K562 (cell line): ENCODE measurements at regions not wholly inside any gene's neighbourhood (a gene's known extent, or its start where the extent isn't known, plus 50 kb on each side); places are given as distances from the start of the nearest gene placed in this dataset.

Experiments used
- DMBX1 ChIP-seq: fragments of 250-450 bp; sonication (Bioruptor Pico); IDR thresholded peaks from 2 replicates; pipeline ENCODE4 v1.8.0; 2022; ENCODE audit warnings: inconsistent platforms, mild to moderate bottlenecking, moderate library complexity, borderline replicate concordance
- EP300 ChIP-seq: IDR thresholded peaks from 2 replicates; pipeline ENCODE4 v1.6.1; 2012; ENCODE audit warnings: low read length, improper control_type of control experiment
- FOXK2 ChIP-seq, 2 experiments: fragments of 450-650 bp; IDR thresholded peaks in 1 of 2; conservative IDR thresholded peaks in 1 of 2; 2 replicates each; pipeline ENCODE4 v1.6.1; 2016; ENCODE audit warnings: low read depth in 2 of 2, mild to moderate bottlenecking in 1 of 2
- MAFF ChIP-seq: IDR thresholded peaks from 2 replicates; pipeline ENCODE4 v1.6.1; 2012; ENCODE audit warnings: low read length, improper control_type of control experiment
- PHF8 ChIP-seq: fragments of 200-600 bp; sonication (generic); IDR thresholded peaks from 2 replicates; pipeline ENCODE4 v1.6.1; 2012; ENCODE audit warnings: mixed run types, mild to moderate bottlenecking, inconsistent platforms, low read length, moderate library complexity, borderline replicate concordance
- POLR2A ChIP-seq: fragments of 450-650 bp; conservative IDR thresholded peaks from 2 replicates; pipeline ENCODE4 v1.6.1; 2016
- TCF7 ChIP-seq: sonication (generic); IDR thresholded peaks from 2 replicates; pipeline ENCODE4 v1.6.1; 2016; ENCODE audit warnings: antibody characterized with exemption, borderline replicate concordance
- ZNF12 ChIP-seq: sonication (generic); formaldehyde crosslinking; IDR thresholded peaks from 2 replicates; pipeline ENCODE4 v1.4.0; 2020; ENCODE audit warnings: mild to moderate bottlenecking, missing genetic modification reagents
- ZNF764 ChIP-seq: fragments of 250-450 bp; sonication (Bioruptor Pico); IDR thresholded peaks from 2 replicates; pipeline ENCODE4 v1.4.0; 2020; ENCODE audit warnings: low read depth, mild to moderate bottlenecking, moderate library complexity
- TF ChIP-seq, protein P1 (sequence below), 3 experiments: IDR thresholded peaks in 2 of 3; conservative IDR thresholded peaks in 1 of 3; 2 replicates each; pipeline ENCODE4 v1.5.1; 2011 to 2012; ENCODE audit warnings: low read length in 3 of 3, mild to moderate bottlenecking in 3 of 3, control low read depth in 2 of 3, improper control_type of control experiment in 1 of 3, inconsistent platforms in 1 of 3, low read depth in 1 of 3, mixed read lengths in 1 of 3, moderate library complexity in 1 of 3; ENCODE audit not compliant: insufficient read depth in 2 of 3
- TF ChIP-seq, protein P2 (sequence below): IDR thresholded peaks from 3 replicates; pipeline ENCODE4 v1.6.1; 2011; ENCODE audit warnings: borderline replicate concordance, mild to moderate bottlenecking; ENCODE audit not compliant: insufficient read length, insufficient read depth
- TF ChIP-seq, protein P3 (sequence below): fragments of 450-650 bp; formaldehyde crosslinking; IDR thresholded peaks from 2 replicates; pipeline ENCODE4 v1.4.0; 2022; ENCODE audit warnings: missing genetic modification characterization
- TF ChIP-seq, protein P4 (sequence below), 2 experiments: fragments of 450-650 bp; formaldehyde crosslinking in 1 of 2; IDR thresholded peaks; 2 replicates each; pipeline versions ENCODE4 v1.4.0 to v1.6.1; 2014 to 2020; ENCODE audit warnings: mild to moderate bottlenecking in 2 of 2, borderline replicate concordance in 1 of 2, low read depth in 1 of 2

DNA sequence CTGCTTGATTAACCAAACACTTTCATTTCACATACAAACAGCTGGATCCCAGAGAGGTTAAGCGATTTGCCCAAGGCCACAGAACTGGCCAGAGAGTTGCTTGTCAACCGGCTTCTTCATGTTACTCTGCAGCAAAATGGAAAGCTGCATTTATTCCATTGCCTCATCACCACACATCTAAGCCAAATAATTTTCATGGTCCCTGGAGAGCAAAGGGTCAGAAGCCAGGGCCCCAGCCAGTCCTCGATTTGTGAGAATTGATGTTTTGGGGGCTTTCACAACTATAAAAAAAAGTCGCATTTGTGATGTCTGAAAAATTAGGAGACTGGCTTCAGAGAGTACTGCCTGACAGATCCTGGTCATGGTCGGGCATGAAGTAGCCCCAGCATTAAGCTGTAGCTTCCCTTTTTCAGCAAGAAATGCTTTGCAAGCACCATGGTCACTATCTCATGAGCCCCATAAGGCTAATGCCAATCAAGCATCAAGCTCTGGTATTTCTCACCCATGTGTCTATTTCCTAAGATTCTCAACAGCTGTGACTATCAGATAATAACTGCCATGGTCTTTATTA lies 95.8 kb downstream of the BANF2 start:
- no peak for TF ChIP-seq POLR2A
- TF ChIP-seq PHF8, result no peak
- no peak for TF ChIP-seq EP300
- TF ChIP-seq, protein P1, sequence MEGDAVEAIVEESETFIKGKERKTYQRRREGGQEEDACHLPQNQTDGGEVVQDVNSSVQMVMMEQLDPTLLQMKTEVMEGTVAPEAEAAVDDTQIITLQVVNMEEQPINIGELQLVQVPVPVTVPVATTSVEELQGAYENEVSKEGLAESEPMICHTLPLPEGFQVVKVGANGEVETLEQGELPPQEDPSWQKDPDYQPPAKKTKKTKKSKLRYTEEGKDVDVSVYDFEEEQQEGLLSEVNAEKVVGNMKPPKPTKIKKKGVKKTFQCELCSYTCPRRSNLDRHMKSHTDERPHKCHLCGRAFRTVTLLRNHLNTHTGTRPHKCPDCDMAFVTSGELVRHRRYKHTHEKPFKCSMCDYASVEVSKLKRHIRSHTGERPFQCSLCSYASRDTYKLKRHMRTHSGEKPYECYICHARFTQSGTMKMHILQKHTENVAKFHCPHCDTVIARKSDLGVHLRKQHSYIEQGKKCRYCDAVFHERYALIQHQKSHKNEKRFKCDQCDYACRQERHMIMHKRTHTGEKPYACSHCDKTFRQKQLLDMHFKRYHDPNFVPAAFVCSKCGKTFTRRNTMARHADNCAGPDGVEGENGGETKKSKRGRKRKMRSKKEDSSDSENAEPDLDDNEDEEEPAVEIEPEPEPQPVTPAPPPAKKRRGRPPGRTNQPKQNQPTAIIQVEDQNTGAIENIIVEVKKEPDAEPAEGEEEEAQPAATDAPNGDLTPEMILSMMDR (IDR thresholded peaks at IDR 0.05 in 2 of 3, conservative IDR thresholded peaks at IDR 0.05 in 1 of 3; ENCODE audit: insufficient read depth in 2 of 3, low read depth in 1 of 3, low read length in 3 of 3), result no peak
- TF ChIP-seq TCF7, result no peak
- TF ChIP-seq, protein P2, sequence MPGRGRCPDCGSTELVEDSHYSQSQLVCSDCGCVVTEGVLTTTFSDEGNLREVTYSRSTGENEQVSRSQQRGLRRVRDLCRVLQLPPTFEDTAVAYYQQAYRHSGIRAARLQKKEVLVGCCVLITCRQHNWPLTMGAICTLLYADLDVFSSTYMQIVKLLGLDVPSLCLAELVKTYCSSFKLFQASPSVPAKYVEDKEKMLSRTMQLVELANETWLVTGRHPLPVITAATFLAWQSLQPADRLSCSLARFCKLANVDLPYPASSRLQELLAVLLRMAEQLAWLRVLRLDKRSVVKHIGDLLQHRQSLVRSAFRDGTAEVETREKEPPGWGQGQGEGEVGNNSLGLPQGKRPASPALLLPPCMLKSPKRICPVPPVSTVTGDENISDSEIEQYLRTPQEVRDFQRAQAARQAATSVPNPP, result no peak
- no peak for TF ChIP-seq DMBX1
- TF ChIP-seq ZNF12 (CRISPR knock-in tag), result no peak
- TF ChIP-seq MAFF, result no peak
- TF ChIP-seq ZNF764 (CRISPR knock-in tag), result no peak
- TF ChIP-seq, protein P3, sequence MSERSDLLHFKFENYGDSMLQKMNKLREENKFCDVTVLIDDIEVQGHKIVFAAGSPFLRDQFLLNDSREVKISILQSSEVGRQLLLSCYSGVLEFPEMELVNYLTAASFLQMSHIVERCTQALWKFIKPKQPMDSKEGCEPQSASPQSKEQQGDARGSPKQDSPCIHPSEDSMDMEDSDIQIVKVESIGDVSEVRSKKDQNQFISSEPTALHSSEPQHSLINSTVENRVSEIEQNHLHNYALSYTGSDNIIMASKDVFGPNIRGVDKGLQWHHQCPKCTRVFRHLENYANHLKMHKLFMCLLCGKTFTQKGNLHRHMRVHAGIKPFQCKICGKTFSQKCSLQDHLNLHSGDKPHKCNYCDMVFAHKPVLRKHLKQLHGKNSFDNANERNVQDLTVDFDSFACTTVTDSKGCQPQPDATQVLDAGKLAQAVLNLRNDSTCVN (CRISPR knock-in tag), result no peak
- TF ChIP-seq, protein P4, sequence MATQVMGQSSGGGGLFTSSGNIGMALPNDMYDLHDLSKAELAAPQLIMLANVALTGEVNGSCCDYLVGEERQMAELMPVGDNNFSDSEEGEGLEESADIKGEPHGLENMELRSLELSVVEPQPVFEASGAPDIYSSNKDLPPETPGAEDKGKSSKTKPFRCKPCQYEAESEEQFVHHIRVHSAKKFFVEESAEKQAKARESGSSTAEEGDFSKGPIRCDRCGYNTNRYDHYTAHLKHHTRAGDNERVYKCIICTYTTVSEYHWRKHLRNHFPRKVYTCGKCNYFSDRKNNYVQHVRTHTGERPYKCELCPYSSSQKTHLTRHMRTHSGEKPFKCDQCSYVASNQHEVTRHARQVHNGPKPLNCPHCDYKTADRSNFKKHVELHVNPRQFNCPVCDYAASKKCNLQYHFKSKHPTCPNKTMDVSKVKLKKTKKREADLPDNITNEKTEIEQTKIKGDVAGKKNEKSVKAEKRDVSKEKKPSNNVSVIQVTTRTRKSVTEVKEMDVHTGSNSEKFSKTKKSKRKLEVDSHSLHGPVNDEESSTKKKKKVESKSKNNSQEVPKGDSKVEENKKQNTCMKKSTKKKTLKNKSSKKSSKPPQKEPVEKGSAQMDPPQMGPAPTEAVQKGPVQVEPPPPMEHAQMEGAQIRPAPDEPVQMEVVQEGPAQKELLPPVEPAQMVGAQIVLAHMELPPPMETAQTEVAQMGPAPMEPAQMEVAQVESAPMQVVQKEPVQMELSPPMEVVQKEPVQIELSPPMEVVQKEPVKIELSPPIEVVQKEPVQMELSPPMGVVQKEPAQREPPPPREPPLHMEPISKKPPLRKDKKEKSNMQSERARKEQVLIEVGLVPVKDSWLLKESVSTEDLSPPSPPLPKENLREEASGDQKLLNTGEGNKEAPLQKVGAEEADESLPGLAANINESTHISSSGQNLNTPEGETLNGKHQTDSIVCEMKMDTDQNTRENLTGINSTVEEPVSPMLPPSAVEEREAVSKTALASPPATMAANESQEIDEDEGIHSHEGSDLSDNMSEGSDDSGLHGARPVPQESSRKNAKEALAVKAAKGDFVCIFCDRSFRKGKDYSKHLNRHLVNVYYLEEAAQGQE (IDR thresholded peaks at IDR 0.05; ENCODE audit: borderline replicate concordance), result no peak
- TF ChIP-seq, protein P4 (CRISPR knock-in tag; IDR thresholded peaks at IDR 0.05; ENCODE audit: low read depth), result no peak
- TF ChIP-seq FOXK2 (conservative IDR thresholded peaks at IDR 0.05 in 1 of 2, IDR thresholded peaks at IDR 0.05 in 1 of 2; ENCODE audit: low read depth in 2 of 2), result no peak
